Effector memory CD4-positive, alpha-beta T cell (primary cell): ENCODE measurements at regions not wholly inside any gene's neighbourhood (a gene's known extent, or its start where the extent isn't known, plus 50 kb on each side); places are given as distances from the start of the nearest gene placed in this dataset.
"Not testable (repeated sequence)": the region's sequence is repeated elsewhere in the genome, so short reads cannot be mapped to it uniquely, and the experiment has no call there.

Source experiments
- DNase-seq, 3 donors: peaks; one replicate each; pipeline ENCODE4 v3.0.0-alpha.2; 2020
- H3K27ac ChIP-seq: 2 replicates; pipeline ENCODE4 v1.7.0; 2013; ENCODE audit warnings: mild to moderate bottlenecking, low read length, moderate library complexity; ENCODE audit not compliant: insufficient read depth, poor library complexity, severe bottlenecking
- H3K27me3 ChIP-seq: replicated peaks from 2 replicates; pipeline ENCODE4 v1.7.0; 2013; ENCODE audit warnings: mild to moderate bottlenecking, low read length; ENCODE audit not compliant: insufficient read depth, control insufficient read depth, poor library complexity, severe bottlenecking
- H3K36me3 ChIP-seq: 2 replicates; pipeline ENCODE4 v1.7.0; 2013; ENCODE audit warnings: mild to moderate bottlenecking, low read length, moderate library complexity; ENCODE audit not compliant: control insufficient read depth, insufficient read depth
- H3K4me1 ChIP-seq: 2 replicates; pipeline ENCODE4 v1.7.0; 2013; ENCODE audit warnings: low read length, mild to moderate bottlenecking; ENCODE audit not compliant: control insufficient read depth, insufficient read depth, poor library complexity, severe bottlenecking
- H3K4me3 ChIP-seq: 2 replicates; pipeline ENCODE4 v1.7.0; 2013; ENCODE audit warnings: low read length, low read depth, mild to moderate bottlenecking; ENCODE audit not compliant: insufficient read depth, poor library complexity, severe bottlenecking
- H3K9me3 ChIP-seq: 2 replicates; pipeline ENCODE4 v1.7.0; 2013; ENCODE audit warnings: mild to moderate bottlenecking, low read length, moderate library complexity; ENCODE audit not compliant: control insufficient read depth

GRCh38 chr7:39838326-39838725, 111.7 kb upstream of the CDK13 start:
- Histone ChIP-seq H3K36me3 (no peaks in the 10 kb centered on the region), H3K4me1 (peaks cover 3% of the 10 kb centered on the region), H3K9me3 (no peaks in the 10 kb centered on the region), H3K27me3 (no peaks in the 10 kb centered on the region), H3K27ac (no peak overlapping the region), H3K4me3 (no peak overlapping the region)
- no peak for DNase-seq

DNA sequence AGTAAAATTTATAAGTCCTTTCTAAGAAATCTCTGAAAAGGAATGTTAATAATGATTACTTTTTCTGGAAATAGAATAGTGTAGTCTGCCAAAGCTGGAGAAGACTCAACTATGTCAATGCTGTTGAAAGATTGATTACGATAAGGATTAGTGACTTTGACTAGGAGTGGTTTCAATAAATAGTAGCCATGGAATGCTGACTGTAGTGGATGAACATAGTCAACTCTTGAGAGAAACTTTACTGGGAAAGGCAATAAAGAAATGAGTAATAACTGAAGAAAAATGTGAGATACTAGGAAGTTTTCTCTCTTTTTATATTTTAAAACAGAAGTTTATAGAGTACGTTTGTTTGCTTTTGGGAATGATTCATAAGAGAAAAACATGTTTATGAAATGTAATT, 105.0 kb upstream of the CDK13 start:
- Histone ChIP-seq H3K4me1 (no peaks in the 10 kb centered on the region), H3K4me3 (no peak overlapping the region), H3K9me3 (no peaks in the 10 kb centered on the region), H3K36me3 (no peaks in the 10 kb centered on the region), H3K27ac (no peak overlapping the region), H3K27me3 (no peaks in the 10 kb centered on the region)
- no peak for DNase-seq

GRCh38 chr7:39847227-39847626, 102.8 kb upstream of the CDK13 start:
- Histone ChIP-seq H3K4me1 (no peaks in the 10 kb centered on the region), H3K9me3 (no peaks in the 10 kb centered on the region), H3K27me3 (no peaks in the 10 kb centered on the region), H3K27ac (no peak overlapping the region), H3K36me3 (no peaks in the 10 kb centered on the region), H3K4me3 (no peak overlapping the region)
- DNase-seq, result no peak

GRCh38 chr7:39851466-39852045, 98.5 kb upstream of the CDK13 start:
- Histone ChIP-seq H3K4me1 (no peaks in the 10 kb centered on the region), H3K27ac (no peak overlapping the region), H3K27me3 (no peaks in the 10 kb centered on the region), H3K9me3 (no peaks in the 10 kb centered on the region), H3K4me3 (no peak overlapping the region), H3K36me3 (no peaks in the 10 kb centered on the region)
- no peak for DNase-seq

DNA sequence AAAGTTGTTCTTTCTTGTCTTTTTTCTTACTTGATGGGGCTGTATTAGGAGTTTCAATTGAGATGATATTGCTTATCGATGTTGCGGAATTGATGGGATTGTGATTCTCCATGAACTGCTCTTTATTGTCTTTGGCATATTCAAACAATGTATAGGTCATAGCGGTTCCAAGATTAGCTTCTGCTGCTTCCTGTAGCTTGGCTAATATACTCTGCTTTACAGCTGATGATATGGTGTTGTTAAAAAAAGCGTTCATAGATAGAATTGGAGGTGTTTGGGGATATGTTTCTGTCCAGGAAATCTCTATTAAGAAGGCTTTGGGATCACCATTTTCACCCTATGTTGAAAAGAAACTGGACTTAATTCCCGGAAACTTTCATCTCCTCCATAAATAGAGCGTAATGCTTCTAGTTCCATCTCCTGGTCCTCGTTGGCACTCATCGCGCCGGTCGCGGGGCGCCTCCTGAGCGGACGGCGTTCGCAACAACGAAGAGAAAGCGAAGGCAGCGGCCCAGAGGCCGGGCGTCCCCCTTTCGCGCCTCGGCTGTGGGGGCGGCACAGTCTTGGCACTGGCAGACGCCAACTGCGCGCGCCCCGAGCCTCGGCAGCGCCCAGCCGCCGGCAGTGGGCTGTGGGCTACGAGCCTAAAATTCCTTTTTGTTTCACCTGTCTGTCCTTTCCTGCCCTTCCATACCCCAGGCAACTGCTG, 95.3 kb upstream of the CDK13 start:
- H3K36me3 ChIP-seq, H3K27me3 ChIP-seq, DNase-seq, H3K4me1 ChIP-seq, H3K4me3 ChIP-seq, H3K9me3 ChIP-seq, H3K27ac ChIP-seq: not testable (repeated sequence)

DNA sequence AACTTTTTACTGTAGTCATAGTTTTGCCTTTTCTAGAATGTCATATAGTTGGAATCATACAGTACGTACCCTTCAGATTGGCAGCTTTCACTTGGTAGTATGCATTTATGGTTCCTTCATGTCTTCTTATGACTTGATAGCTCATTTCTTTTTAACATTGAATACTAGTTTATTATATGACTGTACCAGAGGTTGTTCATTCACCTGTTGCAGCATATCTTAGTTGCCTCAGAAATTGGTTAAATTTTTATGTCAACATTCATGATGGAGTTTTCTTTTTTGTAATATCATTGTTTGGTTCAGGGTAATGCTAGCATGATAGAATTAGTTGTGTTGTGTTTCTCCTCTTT, 94.8 kb upstream of the CDK13 start:
- no peaks in the 10 kb centered on the region for H3K27me3 ChIP-seq
- H3K4me3 ChIP-seq, result no peak overlapping the region
- H3K36me3 ChIP-seq, result no peaks in the 10 kb centered on the region
- H3K27ac ChIP-seq, result no peak overlapping the region
- no peaks in the 10 kb centered on the region for H3K4me1 ChIP-seq
- no peaks in the 10 kb centered on the region for H3K9me3 ChIP-seq
- DNase-seq, result no peak

- not testable (repeated sequence) for DNase-seq, H3K27ac ChIP-seq, H3K36me3 ChIP-seq, H3K9me3 ChIP-seq, H3K4me1 ChIP-seq, H3K27me3 ChIP-seq, H3K4me3 ChIP-seq
Observed at GRCh38 chr7:39863675-39864322, 86.3 kb upstream of the CDK13 start.

GRCh38 chr7:39869888-39870522, 80.1 kb upstream of the CDK13 start:
- not testable (repeated sequence) for H3K4me1 ChIP-seq, H3K27ac ChIP-seq, H3K36me3 ChIP-seq, H3K27me3 ChIP-seq, H3K4me3 ChIP-seq, DNase-seq, H3K9me3 ChIP-seq

DNA sequence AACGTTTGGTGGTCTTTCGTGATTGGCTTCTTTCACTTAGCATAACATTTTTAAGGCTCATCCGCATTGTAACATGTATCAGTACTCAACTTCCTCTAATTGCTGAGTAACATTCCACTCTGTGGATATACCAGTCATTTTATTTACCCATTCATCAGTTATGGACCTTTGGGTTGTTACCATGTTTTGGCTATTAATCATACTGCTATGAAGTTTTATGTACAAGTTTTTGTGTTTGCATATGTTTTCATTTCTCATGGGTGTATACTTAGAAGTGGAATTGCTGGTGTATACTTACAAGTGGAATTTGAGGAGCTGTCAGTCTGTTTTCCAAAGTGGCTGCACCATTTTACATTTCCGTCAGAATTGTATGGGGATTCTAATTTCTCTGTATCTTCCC, 78.4 kb upstream of the CDK13 start:
- not testable (repeated sequence) for H3K4me1 ChIP-seq, H3K4me3 ChIP-seq, DNase-seq, H3K27me3 ChIP-seq, H3K27ac ChIP-seq, H3K36me3 ChIP-seq, H3K9me3 ChIP-seq

DNA sequence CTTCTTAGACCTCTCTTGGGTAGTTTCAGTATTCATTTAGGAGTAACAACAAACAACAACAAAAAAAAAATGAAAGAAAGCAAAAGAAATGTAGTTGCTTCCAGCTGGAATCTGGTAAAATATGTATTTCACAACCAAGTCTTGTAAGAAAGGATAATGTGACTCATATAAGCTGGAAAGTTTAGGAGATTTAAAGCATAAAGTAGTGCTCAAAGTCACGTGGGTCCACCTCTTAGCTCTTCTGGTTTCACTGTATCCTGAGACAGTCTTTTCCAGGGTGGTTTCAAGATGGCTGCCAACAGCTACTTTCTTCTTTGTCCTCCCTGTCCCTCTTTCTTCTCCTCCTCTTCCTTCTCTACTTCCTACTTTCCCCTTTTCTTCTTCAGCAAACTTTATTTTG, 69.5 kb upstream of the CDK13 start:
- Histone ChIP-seq H3K4me1 (no peaks in the 10 kb centered on the region), H3K9me3 (peaks cover 13% of the 10 kb centered on the region), H3K4me3 (no peak overlapping the region), H3K36me3 (no peaks in the 10 kb centered on the region), H3K27ac (no peak overlapping the region), H3K27me3 (no peaks in the 10 kb centered on the region)
- no peak for DNase-seq
